Stimulated activated CD8-positive, alpha-beta memory T cell treated with anti-CD3 and anti-CD28 coated beads, Interleukin-15, amount 100 ng/mL, for 1 hour (primary cell): ENCODE measurements at regions not wholly inside any gene's neighbourhood (a gene's known extent, or its start where the extent isn't known, plus 50 kb on each side); places are given as distances from the start of the nearest gene placed in this dataset.

ENCODE experiments used
- DNase-seq: peaks from one replicate; pipeline ENCODE4 v3.0.0-alpha.2; 2020; ENCODE audit warnings: low read depth

GRCh38 chr14:38839694-38840365, 263.2 kb downstream of the SEC23A start:
- DNase-seq: no peak

- no peak for DNase-seq
These were observed 264.1 kb downstream of the SEC23A start for GRCh38 chr14:38838979-38839323.

GRCh38 chr14:38838049-38838978, 264.7 kb downstream of the SEC23A start:
- DNase-seq: no peak

GRCh38 chr14:38837343-38838048, 265.5 kb downstream of the SEC23A start:
- no peak for DNase-seq

- no peak for DNase-seq
These were observed 266.5 kb downstream of the SEC23A start for GRCh38 chr14:38836539-38836938.

- DNase-seq: no peak
These were observed 267.2 kb downstream of the SEC23A start for GRCh38 chr14:38835874-38836273.

- DNase-seq: no peak
These were observed 274.7 kb downstream of the SEC23A start for GRCh38 chr14:38828183-38828827.

- DNase-seq: no peak
These were observed 278.3 kb downstream of the SEC23A start for GRCh38 chr14:38824706-38825105.

- DNase-seq: no peak
These were observed 284.5 kb downstream of the SEC23A start for GRCh38 chr14:38818555-38818954.

- no peak for DNase-seq
These were observed 294.1 kb downstream of the SEC23A start for GRCh38 chr14:38808734-38809455.

- no peak for DNase-seq
These were observed 303.4 kb downstream of the SEC23A start for GRCh38 chr14:38799671-38800070.

GRCh38 chr14:38794677-38795076, 308.4 kb downstream of the SEC23A start:
- no peak for DNase-seq

- DNase-seq: no peak
These were observed 311.2 kb downstream of the SEC23A start for GRCh38 chr14:38791862-38792261.

GRCh38 chr14:38790916-38791315, 312.1 kb downstream of the SEC23A start:
- DNase-seq: no peak

GRCh38 chr14:38789805-38790204, 313.2 kb downstream of the SEC23A start:
- DNase-seq: no peak

GRCh38 chr14:38788060-38788459, 315.0 kb downstream of the SEC23A start:
- no peak for DNase-seq

- DNase-seq: no peak
These were observed 316.1 kb downstream of the SEC23A start for GRCh38 chr14:38786921-38787320.

- DNase-seq: no peak
These were observed 325.6 kb downstream of the SEC23A start for GRCh38 chr14:38777401-38777800.

- DNase-seq: no peak
These were observed 327.0 kb downstream of the SEC23A start for GRCh38 chr14:38775986-38776385.

- DNase-seq: no peak
These were observed 328.9 kb downstream of the SEC23A start for GRCh38 chr14:38774162-38774561.

- DNase-seq: no peak
These were observed 332.8 kb downstream of the SEC23A start for GRCh38 chr14:38770251-38770650.

GRCh38 chr14:38762845-38763244, 340.2 kb downstream of the SEC23A start:
- DNase-seq: no peak
